NCI-H1930 (cell line): ENCODE measurements at regions not wholly inside any gene's neighbourhood (a gene's known extent, or its start where the extent isn't known, plus 50 kb on each side); places are given as distances from the start of the nearest gene placed in this dataset.

ENCODE experiments used
- DNase-seq, 2 experiments: peaks; one replicate each; lab custom pipeline; 2025; lab: John Stamatoyannopoulos, UW

GRCh38 chr1:68959461-68960030 is 462.7 kb upstream of the DEPDC1 start:
- DNase-seq, result no peak

DNA sequence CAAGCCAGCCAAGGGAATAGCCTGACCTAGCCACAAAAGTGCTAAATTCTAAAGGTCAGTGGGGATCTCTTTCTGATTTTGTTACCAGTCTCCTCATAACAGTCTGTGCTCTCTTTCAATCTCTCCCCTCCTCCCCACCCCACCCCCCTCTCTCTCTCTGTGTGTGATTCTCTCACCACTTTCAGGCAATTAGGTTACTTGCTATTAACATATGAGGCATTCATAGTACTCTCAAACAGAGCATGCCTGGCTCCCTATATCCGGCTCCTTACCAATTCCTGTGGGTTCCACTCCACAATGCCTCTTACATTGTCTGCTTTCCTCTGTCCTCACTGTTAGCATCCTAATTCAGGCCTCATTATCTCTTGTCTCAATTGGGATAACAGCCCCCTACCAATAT is 464.3 kb upstream of the DEPDC1 start:
- no peak for DNase-seq

- no peak for DNase-seq
These were observed 466.5 kb upstream of the DEPDC1 start for GRCh38 chr1:68963353-68963752.

DNA sequence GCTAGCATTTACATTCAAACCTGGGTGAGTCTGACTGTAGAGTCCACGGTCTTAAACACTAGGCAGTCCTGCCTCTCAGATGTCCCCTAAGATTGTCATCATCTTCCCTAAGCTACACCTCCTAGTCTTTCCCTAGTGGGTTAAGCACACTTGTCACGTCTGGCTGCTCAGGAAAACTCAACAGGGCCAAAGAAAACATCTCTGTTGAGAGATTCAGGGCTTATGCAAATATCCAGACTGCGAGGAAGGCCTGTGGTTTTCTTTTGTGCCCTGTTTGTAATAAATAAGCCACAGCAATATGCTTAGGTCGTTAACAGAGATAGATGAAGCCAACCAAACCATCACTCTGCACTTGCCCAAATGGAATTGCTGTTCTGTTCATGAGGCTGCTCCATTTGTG is 472.6 kb upstream of the DEPDC1 start:
- no peak for DNase-seq

DNA sequence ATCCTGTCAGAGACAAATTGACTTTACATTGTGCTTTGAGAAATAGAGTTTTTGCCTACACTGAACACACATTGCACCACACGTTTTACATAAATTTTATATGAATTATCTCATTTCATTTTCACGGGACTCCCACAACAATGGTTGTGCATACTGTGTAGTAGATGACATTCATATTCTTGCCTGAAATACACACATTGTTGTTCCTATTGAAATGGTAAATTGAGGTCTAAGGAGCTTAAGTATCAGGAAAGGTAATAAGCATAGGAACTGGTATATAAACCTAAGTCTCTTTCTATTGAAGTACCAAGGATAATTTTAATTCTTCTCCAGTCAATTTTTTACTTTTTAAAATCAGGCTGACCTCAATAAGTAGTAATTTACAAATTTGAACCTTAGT is 473.7 kb upstream of the DEPDC1 start:
- DNase-seq, result no peak

DNA sequence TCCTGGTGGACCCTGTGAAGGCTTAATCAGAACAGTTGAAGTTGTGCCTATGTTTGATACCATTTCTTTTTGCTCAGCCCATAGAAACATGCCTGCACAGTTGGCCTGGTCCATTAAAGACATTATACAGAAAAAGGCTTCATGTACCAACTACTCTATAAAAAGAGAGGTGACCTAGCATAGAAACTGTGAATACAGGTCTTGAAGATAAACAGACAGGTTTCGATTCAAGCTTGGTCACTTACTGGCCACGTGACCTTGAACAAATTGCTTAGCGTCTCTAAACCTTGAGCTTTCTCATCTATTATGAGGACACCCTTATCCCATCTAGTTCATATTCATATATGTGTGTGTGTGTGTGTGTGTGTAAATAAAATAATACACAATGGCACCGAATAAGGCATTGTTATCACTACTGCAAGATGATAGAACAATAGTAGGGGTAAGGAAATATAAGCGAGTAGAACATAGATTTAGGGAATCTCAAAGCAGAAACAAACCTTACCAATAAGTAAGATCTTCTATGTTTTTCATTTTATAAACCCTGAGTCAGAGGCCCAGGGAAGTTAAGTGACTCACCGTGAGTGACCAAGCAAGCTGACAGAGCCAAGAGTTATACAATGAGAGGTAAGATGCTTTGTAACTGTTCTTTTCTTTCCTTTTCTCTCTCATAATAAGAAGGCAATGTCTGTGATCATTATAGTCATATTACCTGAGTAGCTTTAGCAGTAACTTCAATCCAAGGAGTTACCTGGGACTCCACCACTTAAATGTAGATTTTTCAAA is 476.8 kb upstream of the DEPDC1 start:
- DNase-seq, result no peak

GRCh38 chr1:68974447-68974846 is 477.6 kb upstream of the DEPDC1 start:
- DNase-seq, result no peak

DNA sequence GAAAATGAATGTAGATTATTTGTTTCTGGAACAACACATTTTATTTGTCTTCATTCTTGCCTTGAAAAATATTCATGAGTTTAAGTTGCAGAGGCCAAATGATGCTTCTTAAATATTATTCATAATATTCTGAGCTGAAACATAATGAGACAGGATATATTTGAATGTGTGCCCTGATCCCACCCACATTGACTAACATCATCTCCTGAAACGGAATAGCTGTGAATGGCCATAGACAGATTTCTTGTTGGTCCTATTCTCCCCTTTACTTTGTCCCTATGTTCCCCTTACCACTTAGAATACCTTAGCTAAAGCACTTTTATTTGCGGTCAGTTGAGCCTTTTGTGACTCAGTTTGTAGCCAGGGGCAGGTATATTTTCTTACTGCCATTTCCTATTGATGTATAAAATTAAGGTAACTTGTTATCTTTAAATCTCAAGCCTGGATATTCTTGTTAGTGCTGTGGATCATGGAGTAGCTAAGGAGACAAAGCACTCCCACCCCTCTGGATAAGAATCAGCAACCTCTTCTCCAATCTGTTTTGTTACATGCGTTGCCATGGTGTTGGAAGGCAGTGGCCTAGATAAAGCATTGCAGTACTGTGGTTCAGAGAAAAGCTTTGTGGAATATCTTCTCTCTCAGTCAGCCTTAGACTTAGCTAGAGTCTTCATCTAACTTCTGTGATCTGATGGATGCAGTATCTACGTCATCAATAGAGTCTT is 478.5 kb upstream of the DEPDC1 start:
- no peak for DNase-seq

DNA sequence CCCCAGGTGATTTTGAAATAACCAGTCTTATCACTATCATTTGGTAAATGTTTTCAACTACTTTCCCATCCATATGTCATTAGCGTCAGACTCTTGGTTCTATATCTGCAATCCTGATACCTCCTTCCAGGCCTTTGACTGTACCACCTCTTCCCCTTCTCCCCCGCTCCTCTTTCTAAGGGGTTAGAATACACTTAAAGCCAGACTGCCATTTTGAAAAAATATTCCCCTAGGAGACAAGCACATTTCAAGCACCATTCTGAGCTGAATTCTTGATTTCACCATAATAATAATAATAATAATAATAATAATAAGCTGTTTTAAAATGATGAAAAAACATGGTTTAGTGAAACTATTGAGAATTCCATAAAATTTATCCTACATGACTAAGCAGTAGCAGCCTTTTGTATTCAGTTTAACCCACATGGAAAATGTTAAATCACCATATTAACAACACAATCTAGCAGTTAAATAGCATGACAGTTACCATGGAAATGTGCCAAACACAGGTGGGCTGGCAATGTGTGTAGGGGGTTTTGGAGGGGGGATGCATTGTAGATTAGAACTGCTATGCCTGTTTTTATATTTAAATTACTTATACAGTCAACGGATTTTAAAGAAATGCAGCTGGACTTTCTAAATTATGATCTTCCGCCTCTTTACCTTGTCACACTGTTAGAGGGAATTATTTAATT is 480.2 kb upstream of the DEPDC1 start:
- DNase-seq, result no peak

- DNase-seq, result no peak
These were observed 483.0 kb upstream of the DEPDC1 start for GRCh38 chr1:68979891-68980290.

GRCh38 chr1:68984289-68984688 is 487.4 kb upstream of the DEPDC1 start:
- DNase-seq, result no peak

GRCh38 chr1:68994096-68994495 is 497.2 kb upstream of the DEPDC1 start:
- no peak for DNase-seq

DNA sequence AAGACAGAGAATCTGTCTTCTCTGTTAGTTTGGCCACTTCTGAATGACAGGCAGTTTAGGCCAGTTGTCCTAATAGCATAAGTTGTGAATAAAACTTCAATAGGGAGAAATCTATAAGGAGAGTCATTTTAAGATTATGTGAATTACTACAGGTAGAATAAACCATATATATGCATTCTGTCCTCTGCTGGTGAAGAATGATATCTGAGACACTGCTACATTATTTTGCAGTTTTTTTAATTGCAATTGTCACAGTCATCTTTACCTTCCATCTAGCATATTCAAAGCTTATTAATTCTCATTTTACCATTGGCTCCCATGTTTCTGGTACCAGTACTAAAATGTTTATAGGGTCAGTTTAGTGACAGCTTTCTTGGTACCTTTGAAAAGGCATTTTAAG is 519.6 kb upstream of the DEPDC1 start:
- no peak for DNase-seq

- DNase-seq, result no peak
These were observed 532.8 kb upstream of the DEPDC1 start for GRCh38 chr1:69029649-69030048.

GRCh38 chr1:69038379-69038778 is 529.3 kb upstream of the LRRC7 start:
- no peak for DNase-seq

- no peak for DNase-seq
These were observed 522.1 kb upstream of the LRRC7 start for GRCh38 chr1:69045572-69045971.

DNA sequence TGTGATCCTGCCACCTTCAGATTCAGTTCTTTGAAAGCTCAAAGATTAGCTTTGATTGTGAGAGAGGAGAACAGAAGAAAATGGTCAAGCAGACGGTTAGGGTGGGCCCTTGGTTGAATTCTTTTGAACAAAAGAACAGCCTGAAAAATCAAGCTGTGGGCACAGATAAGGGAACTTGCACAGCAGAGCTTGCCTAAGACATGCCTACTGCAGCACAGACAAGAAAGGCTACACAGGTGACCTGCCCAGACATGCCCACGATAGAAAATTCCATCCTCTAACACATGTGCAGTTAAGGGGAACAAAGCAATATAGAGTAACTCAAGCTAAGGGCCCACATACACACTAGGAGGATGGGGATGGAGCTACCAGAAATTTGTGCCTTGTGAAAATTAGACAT is 512.5 kb upstream of the LRRC7 start:
- no peak for DNase-seq

- DNase-seq, result no peak
These were observed 509.3 kb upstream of the LRRC7 start for GRCh38 chr1:69058454-69058853.

DNA sequence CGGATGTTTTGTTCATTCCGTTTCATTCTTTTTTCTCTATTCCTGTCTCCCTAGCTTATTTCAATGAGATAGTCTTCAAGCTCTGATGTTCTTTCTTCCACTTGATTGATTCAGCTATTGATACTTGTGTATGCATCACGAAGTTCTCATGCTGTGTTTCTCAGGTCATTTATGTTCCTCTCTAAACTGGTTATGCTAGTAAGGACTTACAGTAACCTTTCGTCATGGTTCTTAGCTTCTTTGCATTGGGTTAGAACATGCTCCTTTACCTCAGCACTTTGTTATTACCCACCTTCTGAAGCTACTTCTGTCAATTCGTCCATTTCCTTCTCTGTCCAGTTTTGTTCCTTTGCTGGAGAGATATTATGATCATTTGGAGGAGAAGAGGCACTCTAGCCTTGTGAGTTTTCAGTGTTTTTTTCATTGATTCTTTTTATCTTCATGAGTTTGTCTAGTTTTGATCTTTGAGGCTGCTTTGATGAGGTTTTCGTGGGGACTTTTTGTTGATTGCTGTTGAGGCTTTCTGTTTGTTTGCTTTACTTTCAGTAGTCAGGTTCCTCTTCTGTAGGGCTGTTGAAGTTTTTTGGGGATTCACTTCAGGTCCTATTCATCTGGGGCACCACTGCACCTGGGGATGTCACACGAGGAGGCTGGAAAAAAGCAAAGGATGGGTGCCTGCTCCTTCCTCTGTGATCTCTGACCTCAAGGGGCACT is 496.9 kb upstream of the LRRC7 start:
- no peak for DNase-seq

- DNase-seq, result no peak
These were observed 494.5 kb upstream of the LRRC7 start for GRCh38 chr1:69073176-69073575.

DNA sequence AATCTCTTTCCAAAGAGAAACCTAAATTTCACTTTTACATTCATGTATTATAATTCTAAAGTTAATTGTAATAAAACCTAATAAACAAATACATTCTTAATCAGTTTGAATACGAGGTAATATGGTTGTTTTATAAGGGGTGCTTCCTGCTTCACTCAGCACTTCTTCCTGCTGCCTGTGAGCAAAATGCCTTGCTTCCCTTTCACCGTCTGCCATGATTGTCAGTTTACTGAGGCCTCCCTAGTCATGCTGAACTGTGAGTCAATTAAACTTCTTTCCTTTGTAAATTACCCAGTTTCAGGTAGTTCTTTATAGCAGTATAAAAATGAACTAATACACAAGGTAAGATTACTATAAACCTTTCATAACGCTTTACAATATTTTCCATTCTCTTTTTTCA is 491.1 kb upstream of the LRRC7 start:
- DNase-seq, result no peak

DNA sequence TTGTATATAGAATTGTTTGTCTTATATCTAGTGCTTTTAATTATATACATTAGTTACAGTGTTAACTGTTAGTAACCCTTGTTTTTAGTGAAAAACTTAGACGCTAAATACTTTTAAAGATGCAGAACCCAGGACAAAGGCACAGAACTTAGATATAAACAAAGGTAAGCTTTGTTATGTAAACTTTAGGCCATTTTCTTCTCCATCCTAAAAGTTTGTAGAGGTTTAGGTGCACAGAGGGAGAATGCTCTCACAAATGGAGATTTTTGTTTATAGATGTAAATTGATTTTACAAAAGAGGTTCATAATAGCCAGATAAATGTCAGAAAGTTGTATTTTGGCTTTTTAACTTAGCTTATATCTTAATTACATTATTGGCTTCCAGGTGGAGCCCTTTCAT is 490.5 kb upstream of the LRRC7 start:
- no peak for DNase-seq
